Lower leg skin (tissue), 3 donors: ENCODE measurements at regions not wholly inside any gene's neighbourhood (a gene's known extent, or its start where the extent isn't known, plus 50 kb on each side); places are given as distances from the start of the nearest gene placed in this dataset.

ENCODE experiments used
- CTCF ChIP-seq, 3 donors: fragments of 450-650 bp; IDR thresholded peaks; one replicate each; pipeline ENCODE4 v1.5.1; 2016; ENCODE audit warnings: antibody characterized with exemption in 3 of 3, mild to moderate bottlenecking in 3 of 3, moderate library complexity in 2 of 3
- POLR2A ChIP-seq, 2 donors: fragments of 450-650 bp; IDR thresholded peaks; one replicate each; pipeline ENCODE4 v1.6.1; 2016 to 2017; ENCODE audit warnings: antibody characterized with exemption in 2 of 2, mild to moderate bottlenecking in 1 of 2, moderate library complexity in 1 of 2

DNA sequence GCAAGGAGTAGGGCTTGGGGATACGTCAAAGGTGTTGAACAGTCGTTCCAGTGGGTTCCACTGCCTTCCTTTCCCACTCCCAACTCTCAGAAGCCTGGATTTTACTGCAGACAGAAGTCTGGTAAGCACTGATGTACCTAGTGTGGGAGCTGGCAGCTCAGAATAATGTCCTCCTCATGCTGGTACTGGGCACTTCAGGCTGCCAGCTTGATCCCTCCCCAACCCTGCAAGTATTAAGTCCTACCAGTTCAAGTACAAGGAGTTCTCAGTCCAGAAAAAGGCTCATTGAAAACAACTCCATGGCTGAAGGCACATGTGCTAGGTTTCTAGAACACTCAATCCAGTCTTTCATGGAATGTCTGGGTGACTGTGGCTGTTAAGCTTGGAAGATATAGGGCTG is 304.3 kb downstream of the NUAK1 start:
- TF ChIP-seq POLR2A (IDR thresholded peaks at IDR 0.05) = no peak
- TF ChIP-seq CTCF (IDR thresholded peaks at IDR 0.05) = no peak
